Activated CD8-positive, alpha-beta memory T cell treated with anti-CD3 and anti-CD28 coated beads for 36 hours (primary cell): ENCODE measurements at regions not wholly inside any gene's neighbourhood (a gene's known extent, or its start where the extent isn't known, plus 50 kb on each side); places are given as distances from the start of the nearest gene placed in this dataset.

Experiments
- CTCF ChIA-PET: fragments of 350-600 bp; sonication (Branson Sonifier 250); formaldehyde crosslinking; loops from one replicate; lab custom pipeline; 2021; ENCODE audit warnings: antibody characterized with exemption; lab: Charles Lee
- POLR2A ChIA-PET: fragments of 350-600 bp; sonication (Branson Sonifier 250); formaldehyde crosslinking; loops from one replicate; lab custom pipeline; 2021; ENCODE audit warnings: antibody characterized with exemption; lab: Charles Lee

DNA sequence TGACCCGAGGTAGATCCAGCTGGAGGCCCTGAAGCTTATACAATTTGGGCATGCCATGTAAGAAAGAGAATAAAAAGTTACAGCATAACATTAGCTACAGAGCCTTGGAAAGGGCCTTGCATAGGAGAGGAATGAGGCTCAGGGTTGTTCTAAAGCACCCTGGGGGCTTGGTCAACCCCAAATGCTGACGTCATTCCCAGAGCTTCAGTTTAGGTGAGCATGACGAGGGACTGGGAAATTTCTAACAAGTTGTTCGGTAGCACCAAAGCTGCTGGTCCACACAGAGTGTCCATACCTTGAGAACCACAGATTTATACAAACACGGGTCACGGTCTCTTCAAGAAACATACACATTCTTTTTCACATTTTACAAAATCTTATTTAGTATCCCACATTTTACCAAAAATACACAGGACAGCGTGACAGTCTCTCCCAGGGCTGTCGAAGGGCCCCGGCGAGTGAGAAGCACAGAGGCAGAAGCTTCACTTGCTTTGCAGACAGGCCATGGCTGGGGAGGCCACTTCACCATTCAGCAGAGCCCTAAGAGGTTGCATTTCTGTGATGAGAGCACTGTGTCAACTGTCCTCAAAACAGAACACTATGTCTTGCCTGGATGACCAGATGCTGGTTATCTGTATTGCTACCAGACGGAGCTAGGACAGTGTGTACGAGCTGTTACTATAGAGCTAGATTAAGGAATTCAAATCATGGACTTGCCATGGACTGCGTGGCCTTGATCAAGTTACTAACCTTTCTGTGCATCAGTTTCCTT lies 68.2 kb upstream of the ARRDC4 start:
- CTCF ChIA-PET, result no interaction called here
- POLR2A ChIA-PET, result no interaction called here

DNA sequence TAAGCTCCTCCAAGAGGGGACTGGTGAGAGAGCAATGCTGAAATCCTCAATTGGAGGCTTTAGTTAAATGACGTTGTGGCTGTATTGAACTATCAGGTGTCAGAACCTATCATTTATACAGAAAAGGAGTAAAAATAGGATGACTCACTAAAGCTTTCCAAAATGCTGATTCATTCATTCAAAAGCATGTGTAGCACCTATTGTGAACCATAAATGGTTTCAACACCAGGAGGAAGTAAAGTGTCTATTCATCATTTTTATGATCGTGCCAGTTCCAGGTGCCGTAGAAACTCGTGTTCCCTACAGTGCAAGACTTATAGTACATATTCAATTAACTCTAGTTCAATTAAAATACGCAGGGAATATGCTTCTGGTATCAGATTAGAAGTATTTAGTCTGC lies 66.5 kb upstream of the ARRDC4 start:
- ChIA-PET POLR2A (no interaction called here), CTCF (no interaction called here)

DNA sequence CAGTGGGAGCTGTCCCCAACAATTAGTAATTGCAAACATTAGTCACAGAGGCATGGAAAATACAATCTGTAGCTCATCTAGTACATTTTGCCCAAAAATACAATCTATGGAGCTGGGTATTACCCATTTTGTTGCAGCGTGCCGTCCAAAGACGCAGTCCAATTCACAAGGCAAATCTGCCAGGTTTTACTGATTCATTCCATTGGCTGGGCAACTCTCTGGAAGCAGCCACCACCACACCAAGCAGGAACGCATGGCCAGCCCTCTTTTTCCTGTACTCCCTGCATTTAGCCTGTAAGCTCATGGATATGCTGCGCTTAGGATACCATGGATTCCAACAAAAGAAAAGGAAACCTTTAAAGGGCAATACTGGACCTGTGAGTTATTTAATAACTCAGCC lies 60.5 kb upstream of the ARRDC4 start:
- CTCF ChIA-PET, result no interaction called here
- POLR2A ChIA-PET, result no interaction called here

DNA sequence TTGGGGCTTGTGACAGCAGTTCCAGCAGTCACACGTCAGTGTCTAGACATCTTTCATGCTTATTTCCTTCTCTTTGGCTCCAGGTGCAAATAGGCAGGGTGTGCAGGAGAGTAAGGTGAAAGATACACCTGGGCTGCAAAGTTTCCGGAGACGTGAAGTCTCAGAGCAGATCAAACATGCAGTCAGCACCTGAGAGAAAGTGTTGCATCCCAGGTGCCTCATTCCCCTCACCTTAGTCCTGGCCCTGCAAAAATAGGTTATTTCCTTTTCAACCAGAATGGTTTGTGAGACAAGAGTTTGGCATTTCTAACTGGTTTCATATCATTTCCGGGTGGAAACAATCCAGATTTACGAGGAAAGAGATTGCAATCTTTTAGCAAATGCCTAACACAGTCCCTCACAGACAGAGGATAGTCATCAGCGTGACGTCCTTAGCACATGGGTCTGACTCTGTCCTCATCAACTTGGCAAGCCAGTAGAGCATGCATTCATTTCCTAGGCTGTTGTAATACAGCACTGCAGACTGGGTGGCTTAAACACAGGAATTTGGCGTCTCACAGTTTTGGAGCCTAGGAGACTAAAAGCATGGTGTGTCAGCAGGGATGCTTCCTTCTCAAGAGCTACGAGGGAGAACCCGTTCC lies 58.2 kb upstream of the ARRDC4 start:
- ChIA-PET POLR2A (no interaction called here), CTCF (no interaction called here)

DNA sequence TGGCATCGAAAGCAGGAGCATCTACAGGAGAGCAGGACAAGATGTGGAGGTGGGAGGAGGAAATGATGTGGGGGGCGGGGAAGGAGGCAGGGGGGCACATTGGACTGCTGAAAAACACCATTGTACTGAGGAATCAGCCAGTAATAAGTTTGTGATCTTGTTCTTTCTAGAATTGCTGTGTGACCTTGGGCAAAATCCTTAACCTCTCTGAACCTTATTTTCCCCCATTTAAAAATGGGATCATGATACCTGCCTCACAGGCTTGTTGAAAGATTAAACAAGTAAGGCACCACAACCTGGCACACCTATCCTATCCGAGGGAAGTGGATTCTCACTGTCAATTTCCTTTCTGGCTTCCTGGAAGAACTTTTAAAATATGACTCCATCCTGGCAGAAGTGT lies 56.9 kb upstream of the ARRDC4 start:
- CTCF ChIA-PET, result no interaction called here
- POLR2A ChIA-PET, result no interaction called here

DNA sequence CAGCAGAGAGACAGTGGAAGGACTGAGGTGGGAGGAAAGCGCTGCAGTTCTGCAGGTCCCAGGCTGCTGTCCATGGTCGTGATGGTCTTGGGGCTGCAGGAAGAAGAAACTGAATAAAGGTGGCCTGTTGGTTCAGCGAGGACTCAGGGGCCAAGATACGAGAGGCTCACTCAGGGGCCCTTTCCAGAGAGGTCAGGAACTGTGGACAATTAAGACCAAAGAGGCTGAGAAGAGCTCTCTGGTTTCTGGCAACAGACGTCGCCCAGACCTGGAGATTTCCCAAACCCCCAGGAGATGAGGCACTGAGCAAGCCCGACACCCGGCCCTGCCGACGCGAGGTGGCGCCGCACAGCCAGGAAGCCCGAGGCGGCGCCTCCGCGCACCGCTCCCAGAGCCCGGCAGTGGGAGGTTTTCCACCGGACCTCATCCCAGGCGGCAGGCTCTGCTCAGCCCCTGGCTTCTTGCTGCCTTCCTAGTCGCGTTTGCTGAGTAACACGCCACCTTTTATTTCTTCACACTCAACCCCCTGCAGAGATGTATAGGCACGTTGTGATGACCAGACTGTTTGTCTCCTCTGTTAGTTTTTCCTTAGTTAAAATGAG lies 56.4 kb upstream of the ARRDC4 start:
- CTCF ChIA-PET, result no interaction called here
- POLR2A ChIA-PET, result no interaction called here

- CTCF ChIA-PET, result no interaction called here
- POLR2A ChIA-PET, result no interaction called here
Measured at GRCh38 chr15:97909291-97909891, 51.1 kb upstream of the ARRDC4 start.
